IMR-90 (cell line): ENCODE measurements at regions not wholly inside any gene's neighbourhood (a gene's known extent, or its start where the extent isn't known, plus 50 kb on each side); places are given as distances from the start of the nearest gene placed in this dataset.
A peak's percentile ranks its signal among the peaks of the same experiment; 100 is the strongest.

Experiments
- ATAC-seq: fragments of 200-7000 bp; cut with Tn5 transposase; 2 replicates; pipeline ENCODE4 v1.9.1; 2020; ENCODE audit warnings: low read depth, mild to moderate bottlenecking, moderate library complexity
- BruUV-seq: library from RNA; stranded (reverse); fragments of 400-500 nt; replicated peaks from 2 replicates; lab custom pipeline; 2021; lab: Mats Ljungman, UMichigan
- CTCF ChIA-PET: fragments of 300-600 bp; formaldehyde crosslinking; extraction: SDS; loops from one replicate; lab custom pipeline; 2021; ENCODE audit warnings: antibody characterized with exemption; lab: Yijun Ruan, JAX
- POLR2A ChIA-PET: fragments of 300-600 bp; sonication (Branson Sonifier 250); formaldehyde crosslinking; loops from one replicate; lab custom pipeline; 2022; ENCODE audit warnings: antibody characterized with exemption; ENCODE audit not compliant: unreplicated experiment; lab: Charles Lee
- DNase-seq: peaks from one replicate; pipeline ENCODE4 v3.0.0; 2013
- H2AFZ ChIP-seq: replicated peaks from 2 replicates; pipeline ENCODE3; 2013; ENCODE audit warnings: low read length, mild to moderate bottlenecking; ENCODE audit not compliant: poor library complexity
- H2AK5ac ChIP-seq: 2 replicates; pipeline ENCODE4 v1.6.1; 2013; ENCODE audit warnings: low read depth, low read length, inconsistent platforms
- H2AK9ac ChIP-seq: replicated peaks from 2 replicates; pipeline ENCODE3; 2013; ENCODE audit warnings: mild to moderate bottlenecking, low read depth, low read length, moderate library complexity; ENCODE audit not compliant: poor library complexity
- H2BK120ac ChIP-seq: 2 replicates; pipeline ENCODE4 v1.6.1; 2013; ENCODE audit warnings: low read depth, low read length, inconsistent platforms
- H2BK15ac ChIP-seq: 3 replicates; pipeline ENCODE4 v1.6.1; 2013; ENCODE audit warnings: low read depth, low read length, inconsistent platforms
- H2BK20ac ChIP-seq: 2 replicates; pipeline ENCODE4 v1.6.1; 2013; ENCODE audit warnings: low read depth, mild to moderate bottlenecking, inconsistent platforms, low read length, moderate library complexity
- H2BK5ac ChIP-seq: 2 replicates; pipeline ENCODE4 v1.6.1; 2013; ENCODE audit warnings: mild to moderate bottlenecking, low read depth, low read length, inconsistent platforms; ENCODE audit not compliant: poor library complexity, severe bottlenecking
- H3K14ac ChIP-seq: replicated peaks from 2 replicates; pipeline ENCODE4 v1.6.1; 2013; ENCODE audit warnings: low read depth, low read length, inconsistent platforms
- H3K18ac ChIP-seq: 2 replicates; pipeline ENCODE4 v1.6.1; 2013; ENCODE audit warnings: low read depth, low read length, control low read depth
- H3K23ac ChIP-seq: 2 replicates; pipeline ENCODE4 v1.6.1; 2013; ENCODE audit warnings: low read depth, low read length, inconsistent platforms
- H3K27ac ChIP-seq: 2 replicates; pipeline ENCODE4 v1.5.1; 2013; ENCODE audit warnings: mild to moderate bottlenecking, control low read depth, low read length; ENCODE audit not compliant: insufficient read depth
- H3K27me3 ChIP-seq: 2 replicates; pipeline ENCODE4 v1.6.1; 2013; ENCODE audit warnings: low read length; ENCODE audit not compliant: control insufficient read depth, insufficient read depth
- H3K36me3 ChIP-seq: 2 replicates; pipeline ENCODE4 v1.6.1; 2013; ENCODE audit warnings: low read length, mixed read lengths; ENCODE audit not compliant: control insufficient read depth, insufficient read depth
- H3K4ac ChIP-seq: 2 replicates; pipeline ENCODE4 v1.6.1; 2013; ENCODE audit warnings: low read depth, low read length, inconsistent platforms
- H3K4me1 ChIP-seq: 2 replicates; pipeline ENCODE4 v1.6.1; 2013; ENCODE audit warnings: low read length, mixed read lengths; ENCODE audit not compliant: control insufficient read depth, insufficient read depth
- H3K4me2 ChIP-seq: 2 replicates; pipeline ENCODE4 v1.6.1; 2013; ENCODE audit warnings: low read depth, mild to moderate bottlenecking, control low read depth, low read length, moderate library complexity
- H3K4me3 ChIP-seq: 2 replicates; pipeline ENCODE4 v1.5.1; 2013; ENCODE audit warnings: low read depth, mild to moderate bottlenecking, control low read depth, low read length, moderate library complexity; ENCODE audit not compliant: insufficient read depth
- H3K56ac ChIP-seq: 2 replicates; pipeline ENCODE4 v1.6.1; 2013; ENCODE audit warnings: low read length, inconsistent platforms; ENCODE audit not compliant: insufficient read depth; ENCODE audit errors: extremely low read depth
- H3K79me1 ChIP-seq, 2 experiments: 2 replicates each; pipeline ENCODE4 v1.6.1; 2013; ENCODE audit warnings: low read length in 2 of 2, inconsistent platforms in 1 of 2, low read depth in 1 of 2
- H3K9ac ChIP-seq: 2 replicates; pipeline ENCODE4 v1.6.1; 2013; ENCODE audit warnings: low read depth, low read length, control low read depth
- H3K9me1 ChIP-seq: 2 replicates; pipeline ENCODE4 v1.6.1; 2013; ENCODE audit warnings: low read length, inconsistent platforms; ENCODE audit not compliant: insufficient read depth
- H3K9me3 ChIP-seq: 2 replicates; pipeline ENCODE4 v1.6.1; 2013; ENCODE audit warnings: low read length; ENCODE audit not compliant: control insufficient read depth, insufficient read depth
- H4K20me1 ChIP-seq: 2 replicates; pipeline ENCODE4 v1.6.1; 2013; ENCODE audit warnings: low read length, inconsistent platforms; ENCODE audit not compliant: insufficient read depth
- H4K5ac ChIP-seq: 2 replicates; pipeline ENCODE4 v1.6.1; 2013; ENCODE audit warnings: mild to moderate bottlenecking, low read depth, low read length, control low read depth
- H4K8ac ChIP-seq, 2 experiments: 2 replicates each; pipeline ENCODE4 v1.6.1; 2013; ENCODE audit warnings: low read depth in 2 of 2, low read length in 2 of 2, control low read depth in 1 of 2, inconsistent platforms in 1 of 2
- H4K91ac ChIP-seq: 2 replicates; pipeline ENCODE4 v1.6.1; 2013; ENCODE audit warnings: low read depth, low read length, inconsistent platforms; ENCODE audit not compliant: insufficient read depth
- BHLHE40 ChIP-seq: fragments of 150-350 bp; IDR thresholded peaks from 2 replicates; pipeline ENCODE4 v1.6.1; 2016; ENCODE audit warnings: mild to moderate bottlenecking, low read depth, low read length
- FOS ChIP-seq: fragments of 150-350 bp; IDR thresholded peaks from 2 replicates; pipeline ENCODE4 v1.6.1; 2016; ENCODE audit warnings: low read depth, low read length
- MAFK ChIP-seq: IDR thresholded peaks from 2 replicates; pipeline ENCODE4 v1.6.1; 2012; ENCODE audit warnings: low read depth, low read length, improper control_type of control experiment
- NFE2L2 ChIP-seq: fragments of 150-350 bp; IDR thresholded peaks from 2 replicates; pipeline ENCODE4 v1.6.1; 2016; ENCODE audit warnings: low read depth, mild to moderate bottlenecking, low read length
- RCOR1 ChIP-seq: IDR thresholded peaks from 2 replicates; pipeline ENCODE4 v1.6.1; 2012; ENCODE audit warnings: mild to moderate bottlenecking, low read length, improper control_type of control experiment; ENCODE audit not compliant: insufficient replicate concordance
- USF2 ChIP-seq: fragments of 150-350 bp; IDR thresholded peaks from 2 replicates; pipeline ENCODE4 v1.6.1; 2017; ENCODE audit warnings: mild to moderate bottlenecking, antibody characterized with exemption, low read length, low read depth
- WGBS, 2 experiments: methylation state at CpG; one replicate each; pipeline versions ENCODE4 v1.1.5 to v1.1.7; 2013; ENCODE audit warnings: missing lambda C conversion rate in 2 of 2; ENCODE audit not compliant: insufficient read length in 1 of 2; ENCODE audit errors: extremely low coverage in 2 of 2; 5-methylcytosine and 5-hydroxymethylcytosine counted together
- dilution Hi-C: fragments of 300-500 bp; cut with HindIII; formaldehyde crosslinking; loops from one replicate; pipeline ENCODE4 v1.14.3; 2018; ENCODE audit warnings: low sequenced_read_pairs; ENCODE audit not compliant: unreplicated experiment
- in situ Hi-C: fragments of 300-500 bp; cut with MboI; formaldehyde crosslinking; loops from 3 replicates; pipeline ENCODE4 v1.14.3; 2019; ENCODE audit warnings: low sequenced_read_pairs, inconsistent platforms, mixed read lengths
- intact Hi-C: fragments of 100-400 bp; cut with micrococcal nuclease; formaldehyde crosslinking; loops from 2 replicates; pipeline ENCODE4 v1.10.0; 2022

GRCh38 chr3:117997201-117998049, 1037.2 kb downstream of the IGSF11 start (continued):
- no peak for TF ChIP-seq USF2

- no peak overlapping the region for H3K14ac ChIP-seq
- H2AK9ac ChIP-seq = no peak overlapping the region
- ATAC-seq (peak; percentile 31; the same call in 1 of the 2 replicates), DNase-seq (peak; percentile 74)
- no peak overlapping the region for H4K91ac ChIP-seq
- H3K9ac ChIP-seq = no peak overlapping the region
- no peaks in the 10 kb centered on the region for H4K20me1 ChIP-seq
- no peak overlapping the region for H3K4me3 ChIP-seq
- no peak overlapping the region for H3K27ac ChIP-seq
- POLR2A ChIA-PET = no interaction called here
- CTCF ChIA-PET = interaction anchor here (0.6 to 1.9 kb wide), 9 partner anchors 9 to 336 kb away, joined by 3 to 12 read pairs (median 4); no protein-coding TSS in a partner anchor
- no peak overlapping the region for H2BK5ac ChIP-seq
- peaks cover 4% of the 10 kb centered on the region; the same call in 1 of the 2 replicates for H3K4me1 ChIP-seq
- H2AK5ac ChIP-seq = no peak overlapping the region
- in situ Hi-C loops (loop anchor here (10.0 to 25.0 kb wide), 2 partner anchors 586 to 973 kb away; no protein-coding TSS in a partner anchor), dilution Hi-C loops (no loop called here), intact Hi-C loops (loop anchor here (5.0 to 10.0 kb wide), 6 partner anchors 133 to 819 kb away; no protein-coding TSS in a partner anchor)
- H4K8ac ChIP-seq = no peak overlapping the region
- no peak overlapping the region for H2BK120ac ChIP-seq
- BruUV-seq = no TSS peak
- H3K18ac ChIP-seq = no peak overlapping the region
- H3K36me3 ChIP-seq = no peaks in the 10 kb centered on the region
- TF ChIP-seq RCOR1 (no peak), BHLHE40 (no peak), FOS (peak; percentile 7; the same call in 1 of the 2 replicates), MAFK (no peak), NFE2L2 (no peak)
- no peak overlapping the region for H3K23ac ChIP-seq
- no peak overlapping the region for H2BK15ac ChIP-seq
- no peaks in the 10 kb centered on the region for H3K27me3 ChIP-seq
- no peak overlapping the region for H3K4ac ChIP-seq
- no peak overlapping the region for H3K4me2 ChIP-seq
- peaks cover 4 to 7% of the 10 kb centered on the region in 2 experiments; a peak in 1 of 4 replicates for H3K79me1 ChIP-seq
- no peak overlapping the region for H2BK20ac ChIP-seq
- peaks cover 6% of the 10 kb centered on the region; the same call in 1 of the 2 replicates for H3K9me1 ChIP-seq
- no peaks in the 10 kb centered on the region for H3K9me3 ChIP-seq
- H2AFZ ChIP-seq = no peak overlapping the region
- H4K5ac ChIP-seq = no peak overlapping the region
- no peak overlapping the region for H3K56ac ChIP-seq
- WGBS, 2 experiments = no CpG with 5 or more reads among the region's 4 CpGs
Observed at GRCh38 chr3:117998071-117998470, 1036.6 kb downstream of the IGSF11 start.
